A673 (cell line): ENCODE measurements at regions not wholly inside any gene's neighbourhood (a gene's known extent, or its start where the extent isn't known, plus 50 kb on each side); places are given as distances from the start of the nearest gene placed in this dataset.

Experiments used
- BruUV-seq: library from RNA; stranded (reverse); fragments of 400-500 nt; replicated peaks from 2 replicates; lab custom pipeline; 2021; lab: Mats Ljungman, UMichigan
- CTCF ChIA-PET: fragments of 300-600 bp; sonication (Branson Sonifier 250); formaldehyde crosslinking; loops from one replicate; lab custom pipeline; 2022; ENCODE audit warnings: antibody characterized with exemption; lab: Charles Lee
- POLR2A ChIA-PET: fragments of 300-600 bp; sonication (Branson Sonifier 250); formaldehyde crosslinking; loops from one replicate; lab custom pipeline; 2022; ENCODE audit warnings: antibody characterized with exemption; ENCODE audit not compliant: low non-redundant PET; lab: Charles Lee
- DNase-seq: peaks from one replicate; pipeline ENCODE4 v3.0.0-alpha.2; 2015; ENCODE audit warnings: low spot score
- H3K27ac ChIP-seq: fragments of 200-600 bp; sonication (generic); 2 replicates; pipeline ENCODE4 v1.5.1; 2016; ENCODE audit warnings: mixed run types, low read depth, mild to moderate bottlenecking, mixed read lengths, antibody characterized with exemption, low read length; ENCODE audit not compliant: poor library complexity, severe bottlenecking
- H3K27me3 ChIP-seq: fragments of 200-600 bp; sonication (generic); replicated peaks from 2 replicates; pipeline ENCODE4 v1.6.1; 2017; ENCODE audit warnings: mixed run types, low read depth, mild to moderate bottlenecking, mixed read lengths, antibody characterized with exemption, low read length; ENCODE audit not compliant: insufficient read depth, poor library complexity
- H3K36me3 ChIP-seq: fragments of 200-600 bp; sonication (generic); 2 replicates; pipeline ENCODE4 v1.6.1; 2016; ENCODE audit warnings: mixed run types, mild to moderate bottlenecking, mixed read lengths, antibody characterized with exemption, low read length; ENCODE audit not compliant: insufficient read depth, poor library complexity, severe bottlenecking
- H3K4me1 ChIP-seq: fragments of 200-600 bp; sonication (generic); 2 replicates; pipeline ENCODE4 v1.6.1; 2017; ENCODE audit warnings: mixed run types, mild to moderate bottlenecking, mixed read lengths, antibody characterized with exemption, low read length; ENCODE audit not compliant: insufficient read depth, poor library complexity, severe bottlenecking
- H3K4me3 ChIP-seq: fragments of 200-600 bp; sonication (generic); 2 replicates; pipeline ENCODE4 v1.5.1; 2016; ENCODE audit warnings: low read depth, mixed run types, mild to moderate bottlenecking, mixed read lengths, low read length; ENCODE audit not compliant: poor library complexity, severe bottlenecking
- H3K9me3 ChIP-seq: fragments of 200-600 bp; sonication (generic); 2 replicates; pipeline ENCODE4 v1.6.1; 2016; ENCODE audit warnings: mixed run types, low read depth, mild to moderate bottlenecking, mixed read lengths, antibody characterized with exemption, low read length; ENCODE audit not compliant: poor library complexity, severe bottlenecking
- EZH2 ChIP-seq: fragments of 200-600 bp; sonication (generic); IDR thresholded peaks from 2 replicates; pipeline ENCODE4 v1.6.1; 2017; ENCODE audit warnings: borderline replicate concordance, low read depth, mild to moderate bottlenecking, mixed read lengths, antibody characterized with exemption, low read length; ENCODE audit not compliant: poor library complexity, severe bottlenecking
- intact Hi-C: fragments of 100-400 bp; cut with micrococcal nuclease; formaldehyde crosslinking; loops from one replicate; pipeline ENCODE4 v1.10.0; 2022; ENCODE audit not compliant: unreplicated experiment
- TF ChIP-seq, protein P1 (sequence below): fragments of 300-800, 200-600 bp; sonication (generic); conservative IDR thresholded peaks from 2 replicates; pipeline ENCODE4 v1.5.1; 2017; ENCODE audit warnings: low read depth, mild to moderate bottlenecking, antibody characterized with exemption, low read length, moderate library complexity, mixed read lengths

DNA sequence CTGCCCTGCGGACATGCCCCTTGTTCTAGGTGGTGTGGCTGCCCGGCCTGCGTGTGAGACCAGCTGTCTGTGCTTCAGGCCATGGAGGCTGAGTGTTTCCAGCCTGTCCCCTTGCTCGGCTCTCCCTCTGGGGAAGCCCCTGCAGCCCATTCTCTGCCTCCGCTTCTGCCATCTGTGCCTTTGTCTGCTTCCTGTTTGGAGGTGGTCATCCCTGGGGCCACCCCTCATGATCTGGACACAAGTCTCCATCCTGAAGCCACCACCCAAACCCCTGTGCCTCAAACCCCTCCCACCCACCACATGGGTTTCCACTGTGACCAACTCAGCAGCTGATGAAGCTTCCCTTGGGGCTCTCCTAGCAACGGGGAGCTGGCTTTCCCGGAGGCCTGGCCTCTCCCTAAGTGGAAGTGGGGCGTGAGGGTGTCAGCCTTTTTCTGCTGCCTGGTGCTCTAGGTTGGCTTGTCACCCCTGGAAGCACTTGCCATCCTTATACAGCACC is 184.9 kb downstream of the SEC14L1 start:
- Histone ChIP-seq H3K27me3 (no peaks in the 10 kb centered on the region), H3K4me3 (no peak overlapping the region), H3K9me3 (no peaks in the 10 kb centered on the region), H3K36me3 (no peaks in the 10 kb centered on the region), H3K27ac (peak overlapping the region; percentile 7), H3K4me1 (peaks cover 48% of the 10 kb centered on the region)
- ChIA-PET CTCF (interaction anchor here (0.6 kb wide), 1 partner anchor 169 kb away, joined by 3 read pairs; no protein-coding TSS in a partner anchor), POLR2A (no interaction called here)
- no TSS peak for BruUV-seq
- intact Hi-C loops = no loop called here
- no peak for DNase-seq
- no peak for TF ChIP-seq EZH2
- TF ChIP-seq, protein P1, sequence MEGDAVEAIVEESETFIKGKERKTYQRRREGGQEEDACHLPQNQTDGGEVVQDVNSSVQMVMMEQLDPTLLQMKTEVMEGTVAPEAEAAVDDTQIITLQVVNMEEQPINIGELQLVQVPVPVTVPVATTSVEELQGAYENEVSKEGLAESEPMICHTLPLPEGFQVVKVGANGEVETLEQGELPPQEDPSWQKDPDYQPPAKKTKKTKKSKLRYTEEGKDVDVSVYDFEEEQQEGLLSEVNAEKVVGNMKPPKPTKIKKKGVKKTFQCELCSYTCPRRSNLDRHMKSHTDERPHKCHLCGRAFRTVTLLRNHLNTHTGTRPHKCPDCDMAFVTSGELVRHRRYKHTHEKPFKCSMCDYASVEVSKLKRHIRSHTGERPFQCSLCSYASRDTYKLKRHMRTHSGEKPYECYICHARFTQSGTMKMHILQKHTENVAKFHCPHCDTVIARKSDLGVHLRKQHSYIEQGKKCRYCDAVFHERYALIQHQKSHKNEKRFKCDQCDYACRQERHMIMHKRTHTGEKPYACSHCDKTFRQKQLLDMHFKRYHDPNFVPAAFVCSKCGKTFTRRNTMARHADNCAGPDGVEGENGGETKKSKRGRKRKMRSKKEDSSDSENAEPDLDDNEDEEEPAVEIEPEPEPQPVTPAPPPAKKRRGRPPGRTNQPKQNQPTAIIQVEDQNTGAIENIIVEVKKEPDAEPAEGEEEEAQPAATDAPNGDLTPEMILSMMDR = no peak

DNA sequence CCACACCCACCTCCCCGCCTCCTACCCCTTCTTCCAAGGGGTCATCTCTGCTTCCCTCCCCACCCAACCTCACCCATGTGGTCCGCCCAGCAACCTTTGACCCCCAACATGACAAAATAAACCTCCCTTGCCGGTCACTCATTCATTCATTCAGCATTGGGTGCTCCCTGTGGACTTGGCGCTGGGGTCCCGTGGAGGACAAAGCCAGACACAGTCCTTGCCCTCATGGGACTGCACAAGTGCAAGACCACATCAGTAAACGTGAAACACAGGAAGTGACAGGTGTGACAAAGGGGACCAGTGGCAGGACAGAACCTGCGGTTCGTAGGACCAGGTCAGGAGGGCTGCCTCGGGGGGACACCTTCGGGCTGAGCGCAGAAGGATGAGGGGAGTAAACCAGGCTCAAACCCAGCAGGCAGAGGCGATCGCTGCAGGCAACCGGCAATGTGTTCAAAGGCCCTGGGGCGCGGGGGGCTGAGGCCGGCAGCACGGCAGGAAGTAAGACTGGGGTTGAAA is 185.4 kb downstream of the SEC14L1 start:
- Histone ChIP-seq H3K4me1 (peaks cover 43% of the 10 kb centered on the region), H3K27ac (no peak overlapping the region), H3K27me3 (no peaks in the 10 kb centered on the region), H3K36me3 (no peaks in the 10 kb centered on the region), H3K4me3 (no peak overlapping the region), H3K9me3 (no peaks in the 10 kb centered on the region)
- TF ChIP-seq, protein P1 = no peak
- TF ChIP-seq EZH2 = no peak
- BruUV-seq = no TSS peak
- POLR2A ChIA-PET = no interaction called here
- no peak for DNase-seq
- intact Hi-C loops = no loop called here
- CTCF ChIA-PET = interaction anchor here (0.5 kb wide), 1 partner anchor 321 kb away, joined by 7 read pairs; no protein-coding TSS in a partner anchor

DNA sequence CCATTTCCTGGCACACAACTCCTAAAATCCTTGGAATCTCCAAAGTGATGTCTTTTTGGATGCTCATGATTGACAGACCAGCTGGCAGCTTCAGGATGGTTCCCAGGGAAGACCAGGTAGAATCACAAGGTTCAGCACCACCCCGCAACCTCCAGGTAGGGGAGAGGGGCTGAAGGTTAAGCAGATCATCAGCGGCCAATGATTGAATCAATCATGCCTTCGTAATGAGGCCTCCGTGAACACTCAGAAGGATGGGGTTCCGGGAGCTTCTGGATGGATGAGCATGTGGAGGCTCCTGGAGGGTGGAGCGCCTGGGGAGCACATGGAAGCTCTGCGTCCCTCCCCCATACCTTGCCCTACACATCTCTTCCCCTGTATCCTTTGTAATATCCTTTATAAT is 185.9 kb downstream of the SEC14L1 start:
- no peak overlapping the region for H3K27ac ChIP-seq
- no peak for DNase-seq
- H3K4me3 ChIP-seq = no peak overlapping the region
- POLR2A ChIA-PET = no interaction called here
- no peaks in the 10 kb centered on the region for H3K36me3 ChIP-seq
- intact Hi-C loops = no loop called here
- no peaks in the 10 kb centered on the region for H3K9me3 ChIP-seq
- H3K27me3 ChIP-seq = no peaks in the 10 kb centered on the region
- H3K4me1 ChIP-seq = peaks cover 43% of the 10 kb centered on the region
- TF ChIP-seq, protein P1 = no peak
- TF ChIP-seq EZH2 = no peak
- no TSS peak for BruUV-seq
- CTCF ChIA-PET = interaction anchor here (0.5 kb wide), 1 partner anchor 322 kb away, joined by 7 read pairs; no protein-coding TSS in a partner anchor
